Suppressor macrophage treated with lipopolysaccharide for 1 hour (primary cell): ENCODE measurements at regions not wholly inside any gene's neighbourhood (a gene's known extent, or its start where the extent isn't known, plus 50 kb on each side); places are given as distances from the start of the nearest gene placed in this dataset.
"Not testable (repeated sequence)": the region's sequence is repeated elsewhere in the genome, so short reads cannot be mapped to it uniquely, and the experiment has no call there.

Experiments
- DNase-seq, 3 donors: peaks; one replicate each; pipeline ENCODE4 v3.0.0-alpha.2; 2020 to 2022

- DNase-seq = no peak
These were observed 843.0 kb upstream of the ATXN8OS start for GRCh38 chr13:69264362-69265334.

- DNase-seq = no peak
These were observed 864.3 kb upstream of the ATXN8OS start for GRCh38 chr13:69243366-69243765.

- DNase-seq = no peak
These were observed 873.5 kb upstream of the ATXN8OS start for GRCh38 chr13:69234171-69234570.

GRCh38 chr13:69226427-69226826, 881.2 kb upstream of the ATXN8OS start:
- DNase-seq = no peak

GRCh38 chr13:69221633-69222498, 885.8 kb upstream of the ATXN8OS start:
- not testable (repeated sequence) for DNase-seq

- no peak for DNase-seq
These were observed 894.2 kb upstream of the ATXN8OS start for GRCh38 chr13:69213396-69213795.

- DNase-seq = no peak
These were observed 903.0 kb upstream of the ATXN8OS start for GRCh38 chr13:69204620-69205019.

GRCh38 chr13:69202996-69203395, 904.6 kb upstream of the ATXN8OS start:
- no peak for DNase-seq

GRCh38 chr13:69199664-69200063, 908.0 kb upstream of the ATXN8OS start:
- no peak for DNase-seq

- no peak for DNase-seq
These were observed 908.9 kb upstream of the ATXN8OS start for GRCh38 chr13:69198706-69199105.

GRCh38 chr13:69194130-69194529, 913.5 kb upstream of the ATXN8OS start:
- DNase-seq = no peak

GRCh38 chr13:69180034-69180433, 927.6 kb upstream of the ATXN8OS start:
- no peak for DNase-seq

GRCh38 chr13:69178000-69178399, 929.6 kb upstream of the ATXN8OS start:
- DNase-seq = no peak

- DNase-seq = no peak
These were observed 939.2 kb upstream of the ATXN8OS start for GRCh38 chr13:69168436-69168835.

- DNase-seq = no peak
These were observed 952.5 kb upstream of the ATXN8OS start for GRCh38 chr13:69155136-69155535.

GRCh38 chr13:69142101-69142500, 965.5 kb upstream of the ATXN8OS start:
- no peak for DNase-seq

GRCh38 chr13:69124996-69125395, 982.6 kb upstream of the ATXN8OS start:
- DNase-seq = no peak

- no peak for DNase-seq
These were observed 997.6 kb upstream of the ATXN8OS start for GRCh38 chr13:69109891-69110525.

- no peak for DNase-seq
These were observed 999.1 kb upstream of the ATXN8OS start for GRCh38 chr13:69108486-69108885.

- DNase-seq = no peak
These were observed 1000.2 kb upstream of the ATXN8OS start for GRCh38 chr13:69107436-69107835.

- no peak for DNase-seq
These were observed 1005.8 kb upstream of the ATXN8OS start for GRCh38 chr13:69101841-69102240.

GRCh38 chr13:69094485-69094884, 1013.1 kb upstream of the ATXN8OS start:
- DNase-seq = no peak
